ENCODE measurements at regions not wholly inside any gene's neighbourhood (a gene's known extent, or its start where the extent isn't known, plus 50 kb on each side); places are given as distances from the start of the nearest gene placed in this dataset.

DNA sequence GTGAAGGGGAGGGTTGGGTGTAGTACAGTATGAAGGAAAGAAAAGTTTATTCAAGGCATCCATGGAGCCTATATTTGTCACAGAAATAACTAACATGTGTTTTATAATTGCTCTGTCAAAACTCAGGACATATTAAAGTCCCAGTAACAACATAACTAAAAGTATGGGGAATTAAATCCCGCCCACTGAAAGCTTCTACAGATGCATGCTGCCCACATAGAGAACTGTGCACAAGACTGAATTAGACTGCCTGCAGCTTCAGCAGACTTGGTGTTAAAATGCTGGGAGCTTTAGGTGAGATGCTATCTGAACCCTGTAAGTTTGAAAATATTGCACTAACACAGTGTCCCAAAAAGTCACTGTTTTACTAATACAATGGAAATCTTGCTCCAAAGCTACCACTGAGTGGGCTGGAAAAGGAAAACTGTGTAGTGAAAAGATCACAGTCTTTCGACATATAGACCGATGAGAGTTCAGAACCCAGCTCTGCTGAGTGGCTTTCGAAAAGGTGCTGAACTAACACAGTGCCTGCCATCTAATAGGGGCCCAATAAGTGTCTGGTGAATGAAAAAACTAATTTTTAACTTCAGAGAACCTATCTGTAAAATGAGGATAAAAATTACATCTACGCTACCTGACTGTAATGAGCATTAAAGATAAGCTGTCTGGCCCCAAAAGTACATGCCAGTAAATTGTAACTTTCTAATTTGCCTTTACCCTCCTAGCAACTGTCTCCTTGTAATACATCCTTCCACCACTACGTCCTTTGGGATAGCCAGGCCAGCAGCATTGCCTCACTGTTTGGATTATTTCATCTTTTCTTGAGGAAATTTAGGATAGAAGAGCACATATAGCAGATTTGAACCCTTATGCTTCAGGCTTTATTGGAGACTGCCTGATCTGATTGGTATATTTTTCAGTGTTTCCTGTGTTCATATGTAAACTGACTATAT, 237.6 kb downstream of the BCAT1 start:
- no peaks in the 10 kb centered on the region for H3K9me3 ChIP-seq (ENCODE audit: low read depth)
- no peak for DNase-seq
- H3K27ac ChIP-seq: no peak overlapping the region
- no peaks in the 10 kb centered on the region for H3F3A ChIP-seq (ENCODE audit: insufficient read depth)
- WGBS, 2 experiments (ENCODE audit: low coverage in 1 of 2, low lambda C conversion rate in 2 of 2, missing lambda C conversion rate in 2 of 2): 60 to 65% methylated on average over 6 of the region's 6 CpGs
- no peaks in the 10 kb centered on the region for H3K27me3 ChIP-seq (replicated peaks; ENCODE audit: insufficient read depth)
- H3K4me2 ChIP-seq (ENCODE audit: unreplicated experiment): no peak overlapping the region
- no peaks in the 10 kb centered on the region for H3K79me2 ChIP-seq (ENCODE audit: insufficient read depth)
- H4K20me1 ChIP-seq (ENCODE audit: insufficient read depth): no peaks in the 10 kb centered on the region
- H2AFZ ChIP-seq: no peak overlapping the region
- in situ Hi-C loops (cut with MboI): no loop called here
- no peak overlapping the region for H3K4me3 ChIP-seq
- no peaks in the 10 kb centered on the region for H3K9me2 ChIP-seq (ENCODE audit: insufficient read depth)
- TF ChIP-seq EZH2phosphoT487 (IDR thresholded peaks at IDR 0.05; ENCODE audit: insufficient read depth, low read depth): no peak
- TF ChIP-seq EZH2 (IDR thresholded peaks at IDR 0.05; ENCODE audit: insufficient read depth, poor library complexity, severe bottlenecking): no peak
- no peak overlapping the region for H3K9ac ChIP-seq
- no peaks in the 10 kb centered on the region for H3K36me3 ChIP-seq (ENCODE audit: low read depth)
- H3K4me1 ChIP-seq (ENCODE audit: insufficient read depth): no peaks in the 10 kb centered on the region

GRCh38 chr12:24709216-24709615, 239.7 kb downstream of the BCAT1 start:
- in situ Hi-C loops (cut with MboI): no loop called here
- DNase-seq: peak; percentile 3
- H3K4me1 ChIP-seq (ENCODE audit: insufficient read depth): no peaks in the 10 kb centered on the region
- H3K27ac ChIP-seq: no peak overlapping the region
- H3F3A ChIP-seq (ENCODE audit: insufficient read depth): no peaks in the 10 kb centered on the region
- no peaks in the 10 kb centered on the region for H3K9me2 ChIP-seq (ENCODE audit: insufficient read depth)
- no peak overlapping the region for H3K4me3 ChIP-seq
- 78 to 82% methylated on average over 2 of the region's 2 CpGs for WGBS, 2 experiments (ENCODE audit: low coverage in 1 of 2, low lambda C conversion rate in 2 of 2, missing lambda C conversion rate in 2 of 2)
- H3K36me3 ChIP-seq (ENCODE audit: low read depth): no peaks in the 10 kb centered on the region
- no peaks in the 10 kb centered on the region for H3K9me3 ChIP-seq (ENCODE audit: low read depth)
- H3K9ac ChIP-seq: no peak overlapping the region
- no peaks in the 10 kb centered on the region for H3K27me3 ChIP-seq (replicated peaks; ENCODE audit: insufficient read depth)
- TF ChIP-seq EZH2phosphoT487 (IDR thresholded peaks at IDR 0.05; ENCODE audit: insufficient read depth, low read depth) (no peak), EZH2 (IDR thresholded peaks at IDR 0.05; ENCODE audit: insufficient read depth, poor library complexity, severe bottlenecking) (no peak)
- H2AFZ ChIP-seq: no peak overlapping the region
- no peak overlapping the region for H3K4me2 ChIP-seq (ENCODE audit: unreplicated experiment)
- no peaks in the 10 kb centered on the region for H4K20me1 ChIP-seq (ENCODE audit: insufficient read depth)
- H3K79me2 ChIP-seq (ENCODE audit: insufficient read depth): no peaks in the 10 kb centered on the region

DNA sequence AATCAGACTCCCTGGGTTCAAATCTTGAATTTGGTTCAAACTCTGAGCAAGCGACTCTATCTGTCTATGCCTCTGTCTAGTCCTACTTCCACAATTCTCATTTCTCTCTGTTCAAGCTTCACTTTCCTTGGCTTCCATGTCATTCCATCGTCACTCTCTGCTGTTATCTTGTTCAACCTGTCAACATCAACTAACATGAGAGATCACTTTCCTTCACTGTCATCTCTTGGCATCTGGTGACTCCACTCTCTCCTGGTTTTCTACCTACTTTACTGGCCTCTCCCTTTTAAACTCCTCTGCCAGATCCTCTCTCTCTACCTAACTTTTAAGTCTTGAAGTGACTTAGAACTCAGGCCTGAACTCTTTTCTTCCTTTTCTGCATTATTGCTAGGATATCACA, 240.2 kb downstream of the BCAT1 start:
- Histone ChIP-seq H3K79me2 (ENCODE audit: insufficient read depth) (no peaks in the 10 kb centered on the region), H3K4me2 (ENCODE audit: unreplicated experiment) (no peak overlapping the region), H3K4me3 (no peak overlapping the region), H3K9me2 (ENCODE audit: insufficient read depth) (no peaks in the 10 kb centered on the region), H3K4me1 (ENCODE audit: insufficient read depth) (no peaks in the 10 kb centered on the region), H3K9ac (no peak overlapping the region), H3K27ac (no peak overlapping the region), H3F3A (ENCODE audit: insufficient read depth) (no peaks in the 10 kb centered on the region), H4K20me1 (ENCODE audit: insufficient read depth) (no peaks in the 10 kb centered on the region), H2AFZ (no peak overlapping the region), H3K36me3 (ENCODE audit: low read depth) (no peaks in the 10 kb centered on the region), H3K9me3 (ENCODE audit: low read depth) (no peaks in the 10 kb centered on the region), H3K27me3 (replicated peaks; ENCODE audit: insufficient read depth) (no peaks in the 10 kb centered on the region)
- in situ Hi-C loops (cut with MboI): no loop called here
- TF ChIP-seq EZH2phosphoT487 (IDR thresholded peaks at IDR 0.05; ENCODE audit: insufficient read depth, low read depth): no peak
- no peak for TF ChIP-seq EZH2 (IDR thresholded peaks at IDR 0.05; ENCODE audit: insufficient read depth, poor library complexity, severe bottlenecking)
- 30 to 33% methylated on average over 2 of the region's 2 CpGs for WGBS, 2 experiments (ENCODE audit: low coverage in 1 of 2, low lambda C conversion rate in 2 of 2, missing lambda C conversion rate in 2 of 2)
- DNase-seq: no peak

GRCh38 chr12:24708043-24708442, 240.9 kb downstream of the BCAT1 start:
- Histone ChIP-seq H4K20me1 (ENCODE audit: insufficient read depth) (no peaks in the 10 kb centered on the region), H3K9ac (no peak overlapping the region), H3K9me2 (ENCODE audit: insufficient read depth) (no peaks in the 10 kb centered on the region), H3K36me3 (ENCODE audit: low read depth) (no peaks in the 10 kb centered on the region), H3K4me2 (ENCODE audit: unreplicated experiment) (no peak overlapping the region), H3K79me2 (ENCODE audit: insufficient read depth) (no peaks in the 10 kb centered on the region), H2AFZ (no peak overlapping the region), H3K4me3 (no peak overlapping the region), H3K4me1 (ENCODE audit: insufficient read depth) (no peaks in the 10 kb centered on the region), H3K27me3 (replicated peaks; ENCODE audit: insufficient read depth) (no peaks in the 10 kb centered on the region), H3K9me3 (ENCODE audit: low read depth) (no peaks in the 10 kb centered on the region), H3K27ac (no peak overlapping the region), H3F3A (ENCODE audit: insufficient read depth) (no peaks in the 10 kb centered on the region)
- TF ChIP-seq EZH2phosphoT487 (IDR thresholded peaks at IDR 0.05; ENCODE audit: insufficient read depth, low read depth) (no peak), EZH2 (IDR thresholded peaks at IDR 0.05; ENCODE audit: insufficient read depth, poor library complexity, severe bottlenecking) (no peak)
- DNase-seq: no peak
- WGBS, 2 experiments (ENCODE audit: low coverage in 1 of 2, low lambda C conversion rate in 2 of 2, missing lambda C conversion rate in 2 of 2): 0 to 5% methylated on average over 1 of the region's 1 CpG
- in situ Hi-C loops (cut with MboI): no loop called here
